GM06990 (cell line): ENCODE measurements at regions not wholly inside any gene's neighbourhood (a gene's known extent, or its start where the extent isn't known, plus 50 kb on each side); places are given as distances from the start of the nearest gene placed in this dataset.

ENCODE experiments used
- DNase-seq: peaks from one replicate; pipeline ENCODE4 v3.0.0-alpha.2; 2011; ENCODE audit not compliant: insufficient read length; ENCODE audit errors: extremely low read depth
- H3K27me3 ChIP-seq: replicated peaks from 2 replicates; pipeline ENCODE4 v1.6.0; 2011; ENCODE audit warnings: low read length; ENCODE audit not compliant: control insufficient read depth, insufficient read depth
- H3K36me3 ChIP-seq: 2 replicates; pipeline ENCODE4 v1.5.1; 2011; ENCODE audit warnings: low read length; ENCODE audit not compliant: control insufficient read depth, insufficient read depth
- H3K4me3 ChIP-seq: replicated peaks from 2 replicates; pipeline ENCODE4 v1.5.1; 2011; ENCODE audit warnings: low read depth, mild to moderate bottlenecking, control low read depth, low read length
- CTCF ChIP-seq: IDR thresholded peaks from 2 replicates; pipeline ENCODE4 v1.5.1; 2011; ENCODE audit warnings: low read length, control low read depth, mild to moderate bottlenecking, inconsistent platforms; ENCODE audit not compliant: insufficient read depth, poor library complexity, severe bottlenecking

DNA sequence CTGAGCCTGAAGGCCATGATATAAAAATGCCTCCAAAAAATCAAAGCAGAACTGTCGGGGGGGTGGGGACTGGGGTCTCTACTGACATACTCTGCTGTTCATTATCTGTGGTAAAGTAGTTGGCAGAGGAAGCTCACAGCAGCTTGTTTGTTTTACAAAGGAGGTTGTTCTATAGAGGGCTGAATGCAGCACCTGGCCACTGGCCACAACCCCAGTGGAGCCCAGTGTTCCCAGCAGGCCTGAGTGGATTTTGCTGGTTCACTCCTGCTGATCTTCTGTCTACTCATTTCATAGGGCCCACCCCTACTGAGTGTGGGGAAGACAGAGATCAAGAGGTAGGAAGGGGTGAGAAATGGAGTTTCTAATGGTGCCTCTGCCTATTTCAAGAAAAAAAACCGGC, 125.5 kb downstream of the DIPK2A start:
- Histone ChIP-seq H3K27me3 (no peaks in the 10 kb centered on the region), H3K4me3 (no peak overlapping the region), H3K36me3 (no peaks in the 10 kb centered on the region)
- no peak for TF ChIP-seq CTCF
- DNase-seq, result no peak

DNA sequence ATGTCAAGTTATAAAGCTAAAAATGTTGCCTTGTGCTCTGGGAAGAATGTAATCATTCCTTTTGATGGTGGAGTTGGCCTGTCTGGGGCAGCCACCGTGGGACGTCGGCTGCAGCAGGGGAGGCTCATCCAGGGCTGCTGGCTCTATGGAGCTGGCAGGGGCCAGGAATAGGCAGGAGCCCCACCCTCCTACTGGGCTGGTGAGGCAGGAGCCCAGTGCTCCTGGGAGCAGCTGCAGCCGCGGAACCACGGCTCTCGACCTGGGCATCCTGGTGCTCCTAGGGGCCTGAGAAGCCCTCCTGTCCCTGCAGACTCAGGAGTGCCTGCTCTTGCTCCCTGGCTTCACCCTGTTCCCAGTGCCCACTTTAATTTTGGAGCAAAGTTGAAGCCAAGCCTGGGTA, 127.1 kb downstream of the DIPK2A start:
- Histone ChIP-seq H3K27me3 (no peaks in the 10 kb centered on the region), H3K4me3 (no peak overlapping the region), H3K36me3 (no peaks in the 10 kb centered on the region)
- TF ChIP-seq CTCF, result no peak
- DNase-seq, result no peak

- no peak overlapping the region for H3K4me3 ChIP-seq
- no peak for DNase-seq
These were observed 130.8 kb downstream of the DIPK2A start for GRCh38 chr3:144102421-144102820.

GRCh38 chr3:144104186-144104585, 132.6 kb downstream of the DIPK2A start:
- no peak overlapping the region for H3K4me3 ChIP-seq
- no peak for TF ChIP-seq CTCF
- H3K27me3 ChIP-seq, result no peaks in the 10 kb centered on the region
- DNase-seq, result no peak
- H3K36me3 ChIP-seq, result no peaks in the 10 kb centered on the region

More at GRCh38 chr3:144102421-144102820, 130.8 kb downstream of the DIPK2A start:
- no peaks in the 10 kb centered on the region for H3K27me3 ChIP-seq
- H3K36me3 ChIP-seq, result no peaks in the 10 kb centered on the region
- TF ChIP-seq CTCF, result no peak

GRCh38 chr3:144104679-144105078, 133.1 kb downstream of the DIPK2A start:
- Histone ChIP-seq H3K4me3 (no peak overlapping the region), H3K27me3 (no peaks in the 10 kb centered on the region)
- no peak for TF ChIP-seq CTCF

DNA sequence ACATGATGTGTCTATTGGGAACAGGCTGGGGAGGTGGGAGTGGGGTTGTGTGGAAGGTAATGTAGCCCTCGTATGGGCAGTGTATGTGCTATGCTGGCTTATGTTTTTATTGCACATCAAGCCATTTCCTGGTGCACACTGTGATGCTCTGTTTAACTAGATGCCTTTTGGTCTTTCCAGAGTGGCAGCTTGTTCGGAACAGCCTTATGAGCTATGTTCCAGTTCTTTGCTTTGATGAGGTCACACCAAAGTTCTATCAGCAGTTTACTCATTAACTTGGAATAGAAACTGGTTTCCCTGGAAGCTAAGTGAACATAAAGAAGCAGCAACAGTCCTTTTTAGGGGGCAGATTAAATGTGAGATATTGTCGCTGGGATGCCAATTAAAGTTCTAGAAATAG, 133.9 kb downstream of the DIPK2A start:
- no peak overlapping the region for H3K4me3 ChIP-seq
- no peak for DNase-seq
- no peaks in the 10 kb centered on the region for H3K27me3 ChIP-seq
- TF ChIP-seq CTCF, result no peak
- H3K36me3 ChIP-seq, result no peaks in the 10 kb centered on the region

More at GRCh38 chr3:144104679-144105078, 133.1 kb downstream of the DIPK2A start:
- no peak for DNase-seq
- H3K36me3 ChIP-seq, result no peaks in the 10 kb centered on the region
